GM23338 (cell line): ENCODE measurements at regions not wholly inside any gene's neighbourhood (a gene's known extent, or its start where the extent isn't known, plus 50 kb on each side); places are given as distances from the start of the nearest gene placed in this dataset.

Experiments used
- ATAC-seq: fragments of 200-7000 bp; cut with Tn5 transposase; 3 replicates; pipeline ENCODE4 v1.9.1; 2020
- DNase-seq: peaks from one replicate; pipeline ENCODE4 v3.0.0-alpha.2; 2015; ENCODE audit warnings: low spot score
- H2AFZ ChIP-seq: fragments of 200-600 bp; sonication (generic); 2 replicates; pipeline ENCODE4 v1.8.0; 2016; ENCODE audit warnings: antibody characterized with exemption, mild to moderate bottlenecking, moderate library complexity
- H3F3A ChIP-seq: fragments of 200-600 bp; sonication (generic); replicated peaks from 2 replicates; pipeline ENCODE4 v1.8.0; 2017; ENCODE audit warnings: antibody characterized with exemption, mixed run types, low read depth
- H3K27ac ChIP-seq: fragments of 200-600 bp; sonication (generic); 2 replicates; pipeline ENCODE4 v1.6.1; 2016; ENCODE audit warnings: low read depth
- H3K27me3 ChIP-seq: fragments of 200-600 bp; sonication (generic); 2 replicates; pipeline ENCODE4 v1.8.0; 2016; ENCODE audit warnings: mild to moderate bottlenecking, mixed run types, moderate library complexity; ENCODE audit not compliant: insufficient read depth
- H3K36me3 ChIP-seq: fragments of 200-600 bp; sonication (generic); 2 replicates; pipeline ENCODE4 v1.8.0; 2016; ENCODE audit warnings: mild to moderate bottlenecking; ENCODE audit not compliant: insufficient read depth
- H3K4me1 ChIP-seq: fragments of 200-600 bp; sonication (generic); 2 replicates; pipeline ENCODE4 v1.8.0; 2016; ENCODE audit warnings: mild to moderate bottlenecking, moderate library complexity; ENCODE audit not compliant: insufficient read depth
- H3K4me2 ChIP-seq: fragments of 200-600 bp; sonication (generic); 2 replicates; pipeline ENCODE4 v1.7.1; 2017; ENCODE audit warnings: mixed run types
- H3K4me3 ChIP-seq: fragments of 200-600 bp; sonication (generic); 2 replicates; pipeline ENCODE4 v1.6.1; 2016; ENCODE audit warnings: mixed run types
- H3K79me2 ChIP-seq: fragments of 200-600 bp; sonication (generic); replicated peaks from 2 replicates; pipeline ENCODE4 v1.8.0; 2017; ENCODE audit warnings: mild to moderate bottlenecking; ENCODE audit not compliant: insufficient read depth
- H3K9me2 ChIP-seq: fragments of 200-600 bp; sonication (generic); 2 replicates; pipeline ENCODE4 v1.8.0; 2017; ENCODE audit not compliant: insufficient read depth
- H4K20me1 ChIP-seq: fragments of 200-600 bp; sonication (generic); replicated peaks from 2 replicates; pipeline ENCODE4 v1.8.0; 2017; ENCODE audit warnings: mild to moderate bottlenecking; ENCODE audit not compliant: insufficient read depth
- H3K27ac Mint-ChIP-seq: 2 replicates; pipeline ENCODE4 v1.8.0; 2020; ENCODE audit warnings: inconsistent platforms, mild to moderate bottlenecking, moderate library complexity, mixed read lengths
- H3K27me3 Mint-ChIP-seq: 3 replicates; pipeline ENCODE4 v1.8.0; 2022; ENCODE audit warnings: low read depth, mild to moderate bottlenecking, moderate library complexity, mixed read lengths, inconsistent platforms; ENCODE audit not compliant: insufficient read depth, poor library complexity
- H3K36me3 Mint-ChIP-seq: 3 replicates; pipeline ENCODE4 v1.8.0; 2021; ENCODE audit warnings: low read depth, mild to moderate bottlenecking, inconsistent platforms, moderate library complexity, mixed read lengths
- H3K4me1 Mint-ChIP-seq: 3 replicates; pipeline ENCODE4 v1.8.0; 2020; ENCODE audit warnings: mild to moderate bottlenecking, inconsistent platforms, mixed read lengths
- H3K4me3 Mint-ChIP-seq: 3 replicates; pipeline ENCODE4 v1.8.0; 2021; ENCODE audit warnings: moderate library complexity, mild to moderate bottlenecking, inconsistent platforms, mixed read lengths
- H3K9me3 Mint-ChIP-seq: 3 replicates; pipeline ENCODE4 v1.8.0; 2020; ENCODE audit warnings: moderate library complexity, mild to moderate bottlenecking, inconsistent platforms, mixed read lengths
- CREB1 ChIP-seq: fragments of 250-450 bp; sonication (Bioruptor Pico); IDR thresholded peaks from 2 replicates; pipeline ENCODE4 v1.5.0; 2020; ENCODE audit warnings: low read depth, mild to moderate bottlenecking, moderate library complexity
- CTCF ChIP-seq, 2 experiments: fragments of 200-600 bp in 1 of 2; sonication (generic) in 1 of 2; conservative IDR thresholded peaks; 2 replicates each; pipeline versions ENCODE4 v1.5.1 to v1.6.1; 2016 to 2017; ENCODE audit warnings: antibody characterized with exemption in 2 of 2, low read depth in 2 of 2, mild to moderate bottlenecking in 2 of 2, moderate library complexity in 1 of 2
- ETS1 ChIP-seq: IDR thresholded peaks from 2 replicates; pipeline ENCODE4 v1.6.1; 2016; ENCODE audit warnings: antibody characterized with exemption
- EZH2 ChIP-seq: fragments of 200-600 bp; sonication (generic); IDR thresholded peaks from one replicate; pipeline ENCODE4 v1.8.0; 2017; ENCODE audit warnings: antibody characterized with exemption, mild to moderate bottlenecking, low read depth; ENCODE audit not compliant: unreplicated experiment
- EZH2phosphoT487 ChIP-seq: fragments of 200-600 bp; sonication (generic); IDR thresholded peaks from one replicate; pipeline ENCODE4 v1.8.1; 2018; ENCODE audit warnings: antibody characterized with exemption; ENCODE audit not compliant: unreplicated experiment
- JUNB ChIP-seq: IDR thresholded peaks from one replicate; pipeline ENCODE4 v1.6.1; 2016; ENCODE audit warnings: antibody characterized with exemption; ENCODE audit not compliant: unreplicated experiment
- NANOG ChIP-seq: IDR thresholded peaks from 2 replicates; pipeline ENCODE4 v1.6.1; 2016; ENCODE audit warnings: antibody characterized with exemption, borderline replicate concordance
- POLR2AphosphoS5 ChIP-seq: IDR thresholded peaks from 2 replicates; pipeline ENCODE4 v1.6.1; 2016; ENCODE audit warnings: antibody characterized with exemption, low read depth
- STAT1 ChIP-seq: IDR thresholded peaks from one replicate; pipeline ENCODE4 v1.6.1; 2016; ENCODE audit warnings: antibody characterized with exemption; ENCODE audit not compliant: unreplicated experiment
- ZNF114 ChIP-seq: fragments of 250-450 bp; sonication (Bioruptor Pico); IDR thresholded peaks from 2 replicates; pipeline ENCODE4 v1.5.0; 2020; ENCODE audit warnings: mild to moderate bottlenecking, moderate library complexity
- ZNF331 ChIP-seq: fragments of 250-450 bp; sonication (Bioruptor Pico); IDR thresholded peaks from 2 replicates; pipeline ENCODE4 v1.5.0; 2020; ENCODE audit warnings: low read depth, mild to moderate bottlenecking, moderate library complexity
- ZNF462 ChIP-seq: fragments of 250-450 bp; sonication (Bioruptor Pico); IDR thresholded peaks from 2 replicates; pipeline ENCODE4 v1.5.0; 2020; ENCODE audit warnings: mild to moderate bottlenecking, moderate library complexity
- TF ChIP-seq, protein P1 (sequence below): IDR thresholded peaks from one replicate; pipeline ENCODE4 v1.6.1; 2018; ENCODE audit warnings: antibody characterized with exemption; ENCODE audit not compliant: unreplicated experiment

DNA sequence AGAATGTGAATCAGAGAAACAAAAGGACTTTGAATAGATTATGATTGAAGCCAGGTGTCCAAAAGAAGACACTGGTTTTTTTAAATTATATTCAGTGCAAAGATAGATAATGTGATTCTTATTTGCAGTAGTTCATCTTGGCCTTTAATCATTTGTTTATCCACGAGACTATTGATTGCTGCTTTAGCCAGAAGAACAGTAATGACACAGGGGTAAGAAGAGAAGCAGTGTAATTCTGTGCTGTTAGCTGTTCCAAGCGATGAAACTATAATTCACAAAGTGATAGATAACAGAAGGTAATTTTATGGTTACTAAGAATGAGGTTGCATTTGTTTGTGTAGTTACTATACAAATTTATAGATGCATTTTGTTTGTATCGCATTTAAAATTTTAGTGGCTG, 311.6 kb downstream of the MZT1 start:
- Histone ChIP-seq H4K20me1 (no peaks in the 10 kb centered on the region), H3K4me3 (no peak overlapping the region), H3K27me3 (no peaks in the 10 kb centered on the region), H2AFZ (no peak overlapping the region), H3K27ac (no peak overlapping the region), H3F3A (no peaks in the 10 kb centered on the region), H3K9me2 (no peaks in the 10 kb centered on the region), H3K4me2 (no peak overlapping the region), H3K4me1 (no peaks in the 10 kb centered on the region), H3K36me3 (no peaks in the 10 kb centered on the region), H3K79me2 (no peaks in the 10 kb centered on the region)
- H3K9me3 Mint-ChIP-seq, result no peaks in the 10 kb centered on the region
- no peak for ATAC-seq
- no peak for TF ChIP-seq CTCF (conservative IDR thresholded peaks at IDR 0.05; ENCODE audit: low read depth in 2 of 2)
- no peak for TF ChIP-seq CREB1 (CRISPR knock-in tag)
- TF ChIP-seq ZNF331 (CRISPR knock-in tag), result no peak
- TF ChIP-seq ZNF462 (CRISPR knock-in tag), result no peak
- no peak for TF ChIP-seq NANOG
- TF ChIP-seq ETS1, result no peak
- TF ChIP-seq EZH2phosphoT487, result no peak
- no peak for TF ChIP-seq EZH2
- no peak for TF ChIP-seq POLR2AphosphoS5
- no peak for TF ChIP-seq JUNB
- no peak for TF ChIP-seq ZNF114 (CRISPR knock-in tag)
- no peak for TF ChIP-seq STAT1
- TF ChIP-seq, protein P1, sequence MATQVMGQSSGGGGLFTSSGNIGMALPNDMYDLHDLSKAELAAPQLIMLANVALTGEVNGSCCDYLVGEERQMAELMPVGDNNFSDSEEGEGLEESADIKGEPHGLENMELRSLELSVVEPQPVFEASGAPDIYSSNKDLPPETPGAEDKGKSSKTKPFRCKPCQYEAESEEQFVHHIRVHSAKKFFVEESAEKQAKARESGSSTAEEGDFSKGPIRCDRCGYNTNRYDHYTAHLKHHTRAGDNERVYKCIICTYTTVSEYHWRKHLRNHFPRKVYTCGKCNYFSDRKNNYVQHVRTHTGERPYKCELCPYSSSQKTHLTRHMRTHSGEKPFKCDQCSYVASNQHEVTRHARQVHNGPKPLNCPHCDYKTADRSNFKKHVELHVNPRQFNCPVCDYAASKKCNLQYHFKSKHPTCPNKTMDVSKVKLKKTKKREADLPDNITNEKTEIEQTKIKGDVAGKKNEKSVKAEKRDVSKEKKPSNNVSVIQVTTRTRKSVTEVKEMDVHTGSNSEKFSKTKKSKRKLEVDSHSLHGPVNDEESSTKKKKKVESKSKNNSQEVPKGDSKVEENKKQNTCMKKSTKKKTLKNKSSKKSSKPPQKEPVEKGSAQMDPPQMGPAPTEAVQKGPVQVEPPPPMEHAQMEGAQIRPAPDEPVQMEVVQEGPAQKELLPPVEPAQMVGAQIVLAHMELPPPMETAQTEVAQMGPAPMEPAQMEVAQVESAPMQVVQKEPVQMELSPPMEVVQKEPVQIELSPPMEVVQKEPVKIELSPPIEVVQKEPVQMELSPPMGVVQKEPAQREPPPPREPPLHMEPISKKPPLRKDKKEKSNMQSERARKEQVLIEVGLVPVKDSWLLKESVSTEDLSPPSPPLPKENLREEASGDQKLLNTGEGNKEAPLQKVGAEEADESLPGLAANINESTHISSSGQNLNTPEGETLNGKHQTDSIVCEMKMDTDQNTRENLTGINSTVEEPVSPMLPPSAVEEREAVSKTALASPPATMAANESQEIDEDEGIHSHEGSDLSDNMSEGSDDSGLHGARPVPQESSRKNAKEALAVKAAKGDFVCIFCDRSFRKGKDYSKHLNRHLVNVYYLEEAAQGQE, result no peak
- no peaks in the 10 kb centered on the region for H3K27me3 Mint-ChIP-seq
- peaks cover 3% of the 10 kb centered on the region; the same call in 2 of the 3 replicates for H3K4me1 Mint-ChIP-seq
- H3K4me3 Mint-ChIP-seq, result no peak overlapping the region
- no peak for DNase-seq
- H3K36me3 Mint-ChIP-seq, result no peaks in the 10 kb centered on the region
- no peak overlapping the region for H3K27ac Mint-ChIP-seq
